GM19438 (cell line): ENCODE measurements at regions not wholly inside any gene's neighbourhood (a gene's known extent, or its start where the extent isn't known, plus 50 kb on each side); places are given as distances from the start of the nearest gene placed in this dataset.

Experiments used
- ATAC-seq: cut with Tn5 transposase; IDR thresholded peaks from one replicate; pipeline ENCODE4 v1.9.1; 2021; ENCODE audit warnings: low read depth; ENCODE audit not compliant: unreplicated experiment

GRCh38 chr12:89985935-89986334 is 277.3 kb upstream of the ATP2B1 start:
- ATAC-seq: no peak

- no peak for ATAC-seq
Observed at GRCh38 chr12:89984846-89985245, 276.2 kb upstream of the ATP2B1 start.

GRCh38 chr12:89983622-89984021 is 275.0 kb upstream of the ATP2B1 start:
- ATAC-seq: no peak

GRCh38 chr12:89980236-89980635 is 271.6 kb upstream of the ATP2B1 start:
- ATAC-seq: no peak

GRCh38 chr12:89977405-89978085 is 268.9 kb upstream of the ATP2B1 start:
- ATAC-seq: no peak

- no peak for ATAC-seq
Observed at GRCh38 chr12:89976866-89977265, 268.2 kb upstream of the ATP2B1 start.

GRCh38 chr12:89975574-89975973 is 266.9 kb upstream of the ATP2B1 start:
- ATAC-seq: no peak

- ATAC-seq: no peak
Observed at GRCh38 chr12:89971880-89972279, 263.2 kb upstream of the ATP2B1 start.

GRCh38 chr12:89970722-89971121 is 262.1 kb upstream of the ATP2B1 start:
- no peak for ATAC-seq

GRCh38 chr12:89969093-89969492 is 260.5 kb upstream of the ATP2B1 start:
- no peak for ATAC-seq

- no peak for ATAC-seq
Observed at GRCh38 chr12:89968151-89968700, 259.6 kb upstream of the ATP2B1 start.

- ATAC-seq: no peak
Observed at GRCh38 chr12:89966495-89967240, 258.0 kb upstream of the ATP2B1 start.

- ATAC-seq: no peak
Observed at GRCh38 chr12:89965993-89966392, 257.4 kb upstream of the ATP2B1 start.

GRCh38 chr12:89962648-89963047 is 254.0 kb upstream of the ATP2B1 start:
- no peak for ATAC-seq

GRCh38 chr12:89960607-89961394 is 252.2 kb upstream of the ATP2B1 start:
- ATAC-seq: no peak

- ATAC-seq: peak; percentile 92
Observed at GRCh38 chr12:89960011-89960507, 251.4 kb upstream of the ATP2B1 start.

- no peak for ATAC-seq
Observed at GRCh38 chr12:89959179-89959578, 250.5 kb upstream of the ATP2B1 start.

- ATAC-seq: no peak
Observed at GRCh38 chr12:89954259-89954658, 245.6 kb upstream of the ATP2B1 start.

- ATAC-seq: no peak
Observed at GRCh38 chr12:89951694-89952060, 243.0 kb upstream of the ATP2B1 start.

- ATAC-seq: no peak
Observed at GRCh38 chr12:89951050-89951693, 242.5 kb upstream of the ATP2B1 start.
